GM23248 (cell line): ENCODE measurements at regions not wholly inside any gene's neighbourhood (a gene's known extent, or its start where the extent isn't known, plus 50 kb on each side); places are given as distances from the start of the nearest gene placed in this dataset.
"Not testable (repeated sequence)": the region's sequence is repeated elsewhere in the genome, so short reads cannot be mapped to it uniquely, and the experiment has no call there.

Experiments
- DNase-seq: peaks from one replicate; pipeline ENCODE4 v3.0.0-alpha.2; 2015
- H2AFZ ChIP-seq: fragments of 200-600 bp; sonication (generic); 2 replicates; pipeline ENCODE4 v1.6.1; 2016; ENCODE audit warnings: antibody characterized with exemption
- H3F3A ChIP-seq: fragments of 200-600 bp; sonication (generic); 2 replicates; pipeline ENCODE4 v1.6.1; 2016; ENCODE audit warnings: mild to moderate bottlenecking, antibody characterized with exemption, mixed run types; ENCODE audit not compliant: insufficient read depth
- H3K27ac ChIP-seq: fragments of 200-600 bp; sonication (generic); 2 replicates; pipeline ENCODE4 v1.5.1; 2016; ENCODE audit warnings: mild to moderate bottlenecking
- H3K27me3 ChIP-seq: fragments of 200-600 bp; sonication (generic); replicated peaks from 2 replicates; pipeline ENCODE4 v1.6.1; 2016; ENCODE audit warnings: mild to moderate bottlenecking; ENCODE audit not compliant: insufficient read depth
- H3K36me3 ChIP-seq: fragments of 200-600 bp; sonication (generic); 2 replicates; pipeline ENCODE4 v1.6.1; 2016; ENCODE audit warnings: low read depth, mild to moderate bottlenecking
- H3K4me1 ChIP-seq: fragments of 200-600 bp; sonication (generic); 2 replicates; pipeline ENCODE4 v1.6.1; 2016; ENCODE audit warnings: mild to moderate bottlenecking; ENCODE audit not compliant: insufficient read depth
- H3K4me2 ChIP-seq: fragments of 200-600 bp; sonication (generic); one replicate; pipeline ENCODE4 v1.6.1; 2016; ENCODE audit warnings: mild to moderate bottlenecking; ENCODE audit not compliant: unreplicated experiment
- H3K4me3 ChIP-seq: fragments of 200-600 bp; sonication (generic); 2 replicates; pipeline ENCODE4 v1.5.1; 2016; ENCODE audit warnings: mild to moderate bottlenecking
- H3K79me2 ChIP-seq: fragments of 200-600 bp; sonication (generic); 2 replicates; pipeline ENCODE4 v1.6.1; 2016; ENCODE audit warnings: mild to moderate bottlenecking; ENCODE audit not compliant: insufficient read depth
- H3K9ac ChIP-seq: fragments of 200-600 bp; sonication (generic); 2 replicates; pipeline ENCODE4 v1.6.1; 2016; ENCODE audit warnings: mild to moderate bottlenecking
- H3K9me2 ChIP-seq: fragments of 200-600 bp; sonication (generic); 2 replicates; pipeline ENCODE4 v1.6.1; 2016; ENCODE audit warnings: mixed run types, mild to moderate bottlenecking, moderate library complexity; ENCODE audit not compliant: insufficient read depth
- H3K9me3 ChIP-seq: fragments of 200-600 bp; sonication (generic); one replicate; pipeline ENCODE4 v1.6.1; 2017; ENCODE audit warnings: low read depth
- H4K20me1 ChIP-seq: fragments of 200-600 bp; sonication (generic); 2 replicates; pipeline ENCODE4 v1.6.0; 2016; ENCODE audit not compliant: insufficient read depth
- EZH2 ChIP-seq: fragments of 200-600 bp; sonication (generic); IDR thresholded peaks from 2 replicates; pipeline ENCODE4 v1.6.1; 2018; ENCODE audit warnings: antibody characterized with exemption, mild to moderate bottlenecking; ENCODE audit not compliant: insufficient read depth, poor library complexity, severe bottlenecking
- EZH2phosphoT487 ChIP-seq: fragments of 200-600 bp; sonication (generic); IDR thresholded peaks from 2 replicates; pipeline ENCODE4 v1.6.1; 2018; ENCODE audit warnings: antibody characterized with exemption, moderate library complexity, mild to moderate bottlenecking, low read depth; ENCODE audit not compliant: insufficient read depth
- WGBS, 2 experiments: methylation state at CpG; one replicate each; pipeline ENCODE4 v1.1.6; 2015 to 2017; ENCODE audit warnings: low lambda C conversion rate in 2 of 2, low coverage in 1 of 2; ENCODE audit errors: missing lambda C conversion rate in 2 of 2; 5-methylcytosine and 5-hydroxymethylcytosine counted together
- in situ Hi-C: fragments of 300-500 bp; cut with MboI; formaldehyde crosslinking; loops from 2 replicates; pipeline ENCODE4 v1.15.0; 2020

- H3K4me2 ChIP-seq: no peak overlapping the region
- DNase-seq: no peak
- H3K36me3 ChIP-seq: no peaks in the 10 kb centered on the region
- no peaks in the 10 kb centered on the region for H3F3A ChIP-seq
- H4K20me1 ChIP-seq: no peaks in the 10 kb centered on the region
- no peak overlapping the region for H3K4me3 ChIP-seq
- H3K9me3 ChIP-seq: no peaks in the 10 kb centered on the region
- no peaks in the 10 kb centered on the region for H3K4me1 ChIP-seq
- no peak overlapping the region for H3K27ac ChIP-seq
- no peaks in the 10 kb centered on the region for H3K79me2 ChIP-seq
- H3K9me2 ChIP-seq: no peaks in the 10 kb centered on the region
- in situ Hi-C loops: no loop called here
- H3K9ac ChIP-seq: no peak overlapping the region
- TF ChIP-seq EZH2 (no peak), EZH2phosphoT487 (no peak)
- H2AFZ ChIP-seq: no peak overlapping the region
- H3K27me3 ChIP-seq: no peaks in the 10 kb centered on the region
- WGBS, 2 experiments: 12 to 31% methylated on average over 2 of the region's 2 CpGs
Observed at GRCh38 chr2:78147466-78147865, 625.3 kb upstream of the LRRTM4 start.

GRCh38 chr2:78154586-78154985, 632.4 kb upstream of the LRRTM4 start:
- H3K9me3 ChIP-seq: no peaks in the 10 kb centered on the region
- no peaks in the 10 kb centered on the region for H3F3A ChIP-seq
- H3K4me2 ChIP-seq: no peak overlapping the region
- no peak overlapping the region for H3K4me3 ChIP-seq
- no peak for DNase-seq
- in situ Hi-C loops: no loop called here
- H3K27me3 ChIP-seq: no peaks in the 10 kb centered on the region
- no peak overlapping the region for H3K9ac ChIP-seq
- no peaks in the 10 kb centered on the region for H3K36me3 ChIP-seq
- TF ChIP-seq EZH2 (no peak), EZH2phosphoT487 (no peak)
- H3K9me2 ChIP-seq: no peaks in the 10 kb centered on the region
- H4K20me1 ChIP-seq: no peaks in the 10 kb centered on the region
- 26 to 31% methylated on average over 2 of the region's 2 CpGs for WGBS, 2 experiments
- no peak overlapping the region for H2AFZ ChIP-seq
- no peaks in the 10 kb centered on the region for H3K79me2 ChIP-seq
- H3K27ac ChIP-seq: no peak overlapping the region
- H3K4me1 ChIP-seq: no peaks in the 10 kb centered on the region

- in situ Hi-C loops: no loop called here
- 25 to 33% methylated on average over 2 of the region's 2 CpGs for WGBS, 2 experiments
- H3F3A ChIP-seq: no peaks in the 10 kb centered on the region
Observed at GRCh38 chr2:78162202-78162601, 640.0 kb upstream of the LRRTM4 start.

GRCh38 chr2:78172157-78172556, 650.0 kb upstream of the LRRTM4 start:
- DNase-seq, H3K27me3 ChIP-seq, H3K4me3 ChIP-seq, H3K36me3 ChIP-seq, H4K20me1 ChIP-seq, H2AFZ ChIP-seq, H3K9me3 ChIP-seq, H3K4me1 ChIP-seq, H3F3A ChIP-seq, H3K27ac ChIP-seq, H3K9ac ChIP-seq, H3K79me2 ChIP-seq, in situ Hi-C loops, H3K9me2 ChIP-seq, H3K4me2 ChIP-seq: not testable (repeated sequence)
- 47 to 54% methylated on average over 8 to 9 of the region's 9 CpGs for WGBS, 2 experiments

More at GRCh38 chr2:78162202-78162601, 640.0 kb upstream of the LRRTM4 start:
- no peak for DNase-seq
- Histone ChIP-seq H3K4me3 (no peak overlapping the region), H3K79me2 (no peaks in the 10 kb centered on the region), H3K36me3 (no peaks in the 10 kb centered on the region), H3K4me1 (no peaks in the 10 kb centered on the region), H2AFZ (no peak overlapping the region), H3K9me3 (no peaks in the 10 kb centered on the region), H3K9ac (no peak overlapping the region), H3K4me2 (no peak overlapping the region), H3K27ac (no peak overlapping the region), H3K9me2 (no peaks in the 10 kb centered on the region), H4K20me1 (no peaks in the 10 kb centered on the region), H3K27me3 (no peaks in the 10 kb centered on the region)
- no peak for TF ChIP-seq EZH2phosphoT487
- no peak for TF ChIP-seq EZH2

- H3K9ac ChIP-seq: no peak overlapping the region
- no peaks in the 10 kb centered on the region for H3K36me3 ChIP-seq
- H3K79me2 ChIP-seq: no peaks in the 10 kb centered on the region
- no peaks in the 10 kb centered on the region for H4K20me1 ChIP-seq
- no peak overlapping the region for H3K4me2 ChIP-seq
- H3K27ac ChIP-seq: no peak overlapping the region
- no peaks in the 10 kb centered on the region; the same call in 1 of the 2 replicates for H3K9me2 ChIP-seq
- H3K9me3 ChIP-seq: peaks cover 4% of the 10 kb centered on the region
- no peaks in the 10 kb centered on the region for H3F3A ChIP-seq
- no peak overlapping the region for H2AFZ ChIP-seq
- no peak for DNase-seq
- no peak overlapping the region for H3K4me3 ChIP-seq
- H3K4me1 ChIP-seq: no peaks in the 10 kb centered on the region
- in situ Hi-C loops: no loop called here
- TF ChIP-seq EZH2phosphoT487: no peak
- no peak for TF ChIP-seq EZH2
- H3K27me3 ChIP-seq: no peaks in the 10 kb centered on the region
- WGBS, 2 experiments: 16 to 21% methylated on average over 2 of the region's 2 CpGs
Observed at GRCh38 chr2:78175645-78176044, 653.5 kb upstream of the LRRTM4 start.
